GM12878 (cell line): ENCODE measurements at regions not wholly inside any gene's neighbourhood (a gene's known extent, or its start where the extent isn't known, plus 50 kb on each side); places are given as distances from the start of the nearest gene placed in this dataset.
A peak's percentile ranks its signal among the peaks of the same experiment; 100 is the strongest.

ENCODE experiments used
- ATF7 ChIP-seq: fragments of 450-650 bp; IDR thresholded peaks from 2 replicates; pipeline ENCODE4 v1.6.1; 2016; ENCODE audit warnings: low read depth, mild to moderate bottlenecking
- BRCA1 ChIP-seq: IDR thresholded peaks from 2 replicates; pipeline ENCODE4 v1.6.1; 2011; ENCODE audit warnings: low read depth, low read length, improper control_type of control experiment
- CHD4 ChIP-seq: fragments of 200-600 bp; sonication (generic); IDR thresholded peaks from 2 replicates; pipeline ENCODE4 v1.6.1; 2016; ENCODE audit warnings: mild to moderate bottlenecking
- DPF2 ChIP-seq: fragments of 450-650 bp; IDR thresholded peaks from 2 replicates; pipeline ENCODE4 v1.6.1; 2017; ENCODE audit warnings: mild to moderate bottlenecking
- E2F8 ChIP-seq: fragments of 450-650 bp; IDR thresholded peaks from 2 replicates; pipeline ENCODE4 v1.6.1; 2018; ENCODE audit warnings: mild to moderate bottlenecking, low read depth, moderate library complexity; ENCODE audit not compliant: partially characterized antibody
- ELK1 ChIP-seq: IDR thresholded peaks from 2 replicates; pipeline ENCODE4 v1.6.1; 2012; ENCODE audit warnings: low read depth, low read length, improper control_type of control experiment
- IKZF2 ChIP-seq, 2 experiments: fragments of 450-650 bp; IDR thresholded peaks; 2 replicates each; pipeline ENCODE4 v1.6.1; 2017; ENCODE audit warnings: mild to moderate bottlenecking in 2 of 2, moderate library complexity in 2 of 2
- MLLT1 ChIP-seq: fragments of 450-650 bp; IDR thresholded peaks from 2 replicates; pipeline ENCODE4 v1.6.1; 2016; ENCODE audit warnings: mild to moderate bottlenecking
- MTA2 ChIP-seq: fragments of 450-650 bp; IDR thresholded peaks from 2 replicates; pipeline ENCODE4 v1.6.1; 2016; ENCODE audit warnings: low read depth, mild to moderate bottlenecking, moderate library complexity
- MYC ChIP-seq: IDR thresholded peaks from 2 replicates; pipeline ENCODE4 v1.6.1; 2011; ENCODE audit warnings: mild to moderate bottlenecking, low read length, moderate library complexity, inconsistent platforms; ENCODE audit not compliant: insufficient read depth, insufficient replicate concordance, insufficient read length, severe bottlenecking
- NBN ChIP-seq: fragments of 450-650 bp; IDR thresholded peaks from 2 replicates; pipeline ENCODE4 v1.6.1; 2016
- NKRF ChIP-seq: fragments of 450-650 bp; conservative IDR thresholded peaks from 2 replicates; pipeline ENCODE4 v1.6.1; 2017; ENCODE audit warnings: mild to moderate bottlenecking, moderate library complexity
- PAX5 ChIP-seq: IDR thresholded peaks from 2 replicates; pipeline ENCODE4 v1.6.1; 2011; ENCODE audit warnings: low read depth, low read length, borderline replicate concordance
- PKNOX1 ChIP-seq: fragments of 450-650 bp; IDR thresholded peaks from 2 replicates; pipeline ENCODE4 v1.6.1; 2016; ENCODE audit warnings: mild to moderate bottlenecking
- RELB ChIP-seq: fragments of 450-650 bp; IDR thresholded peaks from 2 replicates; pipeline ENCODE4 v1.6.1; 2017; ENCODE audit warnings: low read depth, mild to moderate bottlenecking, moderate library complexity
- RUNX3 ChIP-seq: IDR thresholded peaks from 2 replicates; pipeline ENCODE4 v1.6.1; 2012; ENCODE audit warnings: low read length, inconsistent platforms
- SIN3A ChIP-seq: IDR thresholded peaks from 2 replicates; pipeline ENCODE4 v1.6.1; 2012; ENCODE audit warnings: low read depth, low read length, improper control_type of control experiment
- SIX5 ChIP-seq: IDR thresholded peaks from 2 replicates; pipeline ENCODE4 v1.6.1; 2011; ENCODE audit warnings: mild to moderate bottlenecking, low read depth, low read length, moderate library complexity; ENCODE audit not compliant: severe bottlenecking
- USF1 ChIP-seq: IDR thresholded peaks from 2 replicates; pipeline ENCODE4 v1.6.1; 2011; ENCODE audit warnings: borderline replicate concordance, low read depth, mild to moderate bottlenecking, moderate library complexity, mixed read lengths, low read length; ENCODE audit not compliant: insufficient read depth; ENCODE audit errors: extremely low read length
- ZNF217 ChIP-seq: fragments of 450-650 bp; IDR thresholded peaks from 2 replicates; pipeline ENCODE4 v1.6.1; 2017; ENCODE audit warnings: antibody characterized with exemption, mild to moderate bottlenecking

- TF ChIP-seq RELB = peak; percentile 38; the same call in 1 of the 2 replicates
- TF ChIP-seq ELK1 = no peak
- TF ChIP-seq SIN3A = no peak
- TF ChIP-seq NKRF = no peak
- TF ChIP-seq BRCA1 = no peak
- no peak for TF ChIP-seq PKNOX1
- no peak for TF ChIP-seq MYC
- TF ChIP-seq RUNX3 = peak; percentile 78
- no peak for TF ChIP-seq E2F8
- peak; percentile 39; the same call in 1 of the 2 replicates for TF ChIP-seq DPF2
- peak; percentile 48 to 52; a peak in 2 of 4 replicates for TF ChIP-seq IKZF2 (IDR thresholded peaks at IDR 0.05)
- no peak; the same call in 1 of the 2 replicates for TF ChIP-seq NBN
- peak; percentile 49; the same call in 1 of the 2 replicates for TF ChIP-seq PAX5
- TF ChIP-seq CHD4 = no peak
- TF ChIP-seq MTA2 = peak; percentile 49; the same call in 1 of the 2 replicates
- no peak for TF ChIP-seq ZNF217
- peak; percentile 88 for TF ChIP-seq USF1
- TF ChIP-seq MLLT1 = peak; percentile 66
- TF ChIP-seq SIX5 = no peak
- 0 out of 2 replicates have a peak, but pooled peaks have one; percentile 12 for TF ChIP-seq ATF7
These were observed 162.7 kb downstream of the C9orf50 start (continued) for GRCh38 chr9:129458155-129458661.
